Subcutaneous abdominal adipose tissue (tissue), 5 donors: ENCODE measurements at regions not wholly inside any gene's neighbourhood (a gene's known extent, or its start where the extent isn't known, plus 50 kb on each side); places are given as distances from the start of the nearest gene placed in this dataset.

Experiments used
- H3K27ac ChIP-seq: one replicate; pipeline ENCODE4 v1.7.0; 2013; ENCODE audit warnings: low read depth, mild to moderate bottlenecking, inconsistent platforms, low read length, moderate library complexity
- H3K27me3 ChIP-seq, 5 donors: one replicate each; pipeline ENCODE4 v1.7.0; 2013; ENCODE audit warnings: low read length in 5 of 5, inconsistent platforms in 1 of 5; ENCODE audit not compliant: control insufficient read depth in 5 of 5, insufficient read depth in 4 of 5
- H3K36me3 ChIP-seq, 5 donors: one replicate each; pipeline ENCODE4 v1.7.0; 2013; ENCODE audit warnings: low read length in 5 of 5; ENCODE audit not compliant: control insufficient read depth in 5 of 5, insufficient read depth in 5 of 5
- H3K4me1 ChIP-seq, 5 donors: one replicate each; pipeline ENCODE4 v1.7.0; 2013; ENCODE audit warnings: low read length in 5 of 5, mild to moderate bottlenecking in 3 of 5, moderate library complexity in 1 of 5; ENCODE audit not compliant: control insufficient read depth in 5 of 5, insufficient read depth in 5 of 5
- H3K4me3 ChIP-seq, 5 donors: one replicate each; pipeline ENCODE4 v1.7.0; 2013; ENCODE audit warnings: low read length in 5 of 5, low read depth in 1 of 5
- H3K9ac ChIP-seq, 5 donors: one replicate each; pipeline ENCODE4 v1.7.0; 2013; ENCODE audit warnings: low read length in 5 of 5, mild to moderate bottlenecking in 4 of 5, moderate library complexity in 3 of 5
- H3K9me3 ChIP-seq, 5 donors: one replicate each; pipeline ENCODE4 v1.7.0; 2013; ENCODE audit warnings: low read length in 5 of 5; ENCODE audit not compliant: control insufficient read depth in 5 of 5
- donor health status: healthy.
- donor health status: healthy.
- donor health status: healthy.
- donor health status: healthy.
- donor health status: healthy.

DNA sequence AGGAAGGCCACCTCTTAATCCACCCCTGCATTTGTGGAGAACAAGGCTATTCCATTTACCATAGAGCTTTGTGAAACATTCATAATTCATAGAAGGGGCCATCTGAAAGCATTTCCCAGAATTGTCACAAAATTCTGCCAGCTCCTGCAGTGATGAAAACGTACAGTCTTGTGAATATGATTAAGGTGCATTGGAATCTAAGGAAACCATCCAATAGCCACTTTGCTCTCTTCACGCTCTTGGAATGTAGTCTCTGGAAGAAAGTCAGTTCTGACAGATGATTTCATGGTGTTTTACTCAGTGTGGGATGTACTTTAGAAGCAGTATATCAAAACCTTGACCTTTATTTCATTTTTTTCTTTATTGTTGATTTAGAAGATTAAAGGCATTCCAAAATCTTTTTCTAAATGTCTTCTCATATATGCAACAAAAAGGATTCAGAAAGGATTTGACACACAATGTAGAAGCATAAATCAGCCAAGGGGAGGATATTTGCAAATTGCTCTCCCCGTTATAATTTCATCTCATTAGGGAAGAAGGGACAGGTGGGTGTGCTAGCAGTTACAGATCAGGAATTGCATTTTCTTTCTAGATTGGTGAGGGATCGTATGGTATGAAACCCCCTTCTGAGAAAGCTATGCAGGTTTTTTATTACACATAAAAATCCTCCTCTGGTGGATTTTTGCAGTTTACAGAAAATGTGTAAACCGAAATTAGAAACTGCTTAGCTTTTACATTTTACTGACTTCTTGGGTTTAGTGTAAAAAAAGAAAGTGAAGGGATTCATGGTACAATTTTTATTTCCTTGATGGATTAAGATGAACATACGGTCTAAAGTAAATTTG, 390.2 kb downstream of the LRIG3 start:
- Histone ChIP-seq H3K27me3 (no peaks in the 10 kb centered on the region), H3K27ac (no peak overlapping the region), H3K4me3 (no peak overlapping the region), H3K9ac (no peak overlapping the region), H3K9me3 (no peaks in the 10 kb centered on the region), H3K4me1 (no peaks in the 10 kb centered on the region), H3K36me3 (no peaks in the 10 kb centered on the region)

GRCh38 chr12:58530742-58531062, 389.6 kb downstream of the LRIG3 start:
- Histone ChIP-seq H3K9me3 (no peaks in the 10 kb centered on the region), H3K4me1 (no peaks in the 10 kb centered on the region), H3K9ac (no peak overlapping the region), H3K27me3 (no peaks in the 10 kb centered on the region), H3K27ac (no peak overlapping the region), H3K4me3 (no peak overlapping the region), H3K36me3 (no peaks in the 10 kb centered on the region)

DNA sequence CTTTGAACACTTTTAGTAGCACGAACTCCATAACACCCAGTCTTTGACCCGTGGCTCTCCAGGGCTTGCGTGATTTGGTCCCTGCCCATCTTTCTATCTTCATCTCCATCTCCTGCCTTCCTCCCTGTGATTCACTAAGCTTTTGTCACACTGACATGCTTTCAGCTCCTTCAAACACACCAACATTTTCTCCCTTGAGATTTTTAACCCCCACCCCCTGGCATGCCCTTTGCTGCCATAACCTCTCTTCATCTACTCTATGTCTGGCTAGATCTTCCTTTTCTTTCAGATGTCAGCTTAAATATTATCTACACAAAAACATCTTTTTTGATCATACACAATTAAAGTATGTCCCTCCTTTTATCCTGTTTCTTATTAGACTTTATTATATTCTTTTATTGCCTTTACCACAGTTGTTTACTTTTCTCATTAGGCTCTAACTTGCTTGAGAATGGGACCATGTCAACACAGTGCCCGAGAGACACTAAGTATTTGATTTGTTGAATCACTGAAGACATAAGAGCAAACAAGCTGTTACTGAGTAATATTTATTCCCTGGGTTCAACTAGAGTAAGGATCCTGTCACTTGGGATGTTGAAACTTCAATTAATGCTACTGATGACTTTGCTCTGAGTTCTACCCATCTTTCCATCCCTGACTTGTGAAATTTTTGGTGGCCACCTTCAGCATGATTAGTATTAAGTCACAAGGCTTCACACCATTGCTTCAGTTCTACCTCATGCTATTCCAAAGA, 387.3 kb downstream of the LRIG3 start:
- Histone ChIP-seq H3K9ac (no peak overlapping the region), H3K27ac (no peak overlapping the region), H3K27me3 (no peaks in the 10 kb centered on the region), H3K4me3 (no peak overlapping the region), H3K9me3 (no peaks in the 10 kb centered on the region), H3K4me1 (no peaks in the 10 kb centered on the region), H3K36me3 (no peaks in the 10 kb centered on the region)

- H3K27ac ChIP-seq: no peak overlapping the region
- H3K4me1 ChIP-seq: no peaks in the 10 kb centered on the region
- no peak overlapping the region for H3K9ac ChIP-seq
- H3K36me3 ChIP-seq: no peaks in the 10 kb centered on the region
- no peak overlapping the region for H3K4me3 ChIP-seq
- H3K9me3 ChIP-seq: no peaks in the 10 kb centered on the region
- H3K27me3 ChIP-seq: no peaks in the 10 kb centered on the region
Observed at GRCh38 chr12:58533652-58534051, 386.7 kb downstream of the LRIG3 start.

DNA sequence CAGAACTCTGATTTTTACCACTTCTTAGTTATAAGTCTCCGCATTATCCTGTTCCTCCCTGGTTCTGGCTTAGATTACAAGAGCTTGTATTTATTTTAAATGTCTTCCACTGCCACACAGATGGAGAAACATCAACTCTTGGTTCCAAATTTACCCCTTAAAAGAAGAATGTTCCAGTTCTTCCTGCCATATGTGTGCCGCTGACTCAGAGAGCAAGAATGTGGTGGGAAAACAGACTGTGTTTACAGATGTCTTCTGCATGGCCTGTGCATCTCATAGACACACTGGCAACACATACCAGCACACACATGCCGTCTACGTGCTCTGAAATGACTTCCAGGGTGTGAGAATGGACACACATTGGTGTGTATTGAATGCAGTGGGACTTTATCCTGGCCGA, 383.0 kb downstream of the LRIG3 start:
- Histone ChIP-seq H3K9ac (no peak overlapping the region), H3K36me3 (no peaks in the 10 kb centered on the region), H3K27me3 (no peaks in the 10 kb centered on the region), H3K4me3 (no peak overlapping the region), H3K4me1 (peaks cover 0 to 6% (median 0%) of the 10 kb centered on the region in 5 donors), H3K27ac (no peak overlapping the region), H3K9me3 (no peaks in the 10 kb centered on the region)

DNA sequence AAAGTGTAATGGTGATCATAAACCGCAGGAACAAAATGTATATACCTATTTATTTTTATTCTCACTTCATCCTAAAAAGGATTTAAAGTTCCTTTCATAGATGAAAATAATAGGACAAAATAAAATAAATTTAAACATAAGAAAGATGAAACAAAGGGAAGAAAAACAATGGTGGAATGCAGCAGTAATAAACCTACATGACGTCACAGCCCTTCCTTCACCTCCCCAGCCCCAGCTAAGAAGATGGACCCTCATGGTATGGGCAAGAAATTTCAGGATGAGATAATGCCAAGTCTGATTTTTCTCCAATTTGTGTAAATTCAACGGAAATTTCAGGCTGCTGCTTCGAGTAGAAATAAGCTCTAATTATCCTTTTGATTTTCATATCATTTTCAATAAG, 381.0 kb downstream of the LRIG3 start:
- Histone ChIP-seq H3K36me3 (no peaks in the 10 kb centered on the region), H3K9ac (no peak overlapping the region), H3K9me3 (no peaks in the 10 kb centered on the region)

GRCh38 chr12:58540480-58541299, 379.6 kb downstream of the LRIG3 start:
- peaks cover 0 to 6% (median 0%) of the 10 kb centered on the region in 5 donors for H3K4me1 ChIP-seq
- no peaks in the 10 kb centered on the region for H3K36me3 ChIP-seq
- H3K27ac ChIP-seq: no peak overlapping the region
- no peaks in the 10 kb centered on the region for H3K27me3 ChIP-seq
- no peak overlapping the region for H3K4me3 ChIP-seq
- no peaks in the 10 kb centered on the region for H3K9me3 ChIP-seq
- H3K9ac ChIP-seq: no peak overlapping the region

More for the DNA sequence above, 381.0 kb downstream of the LRIG3 start:
- Histone ChIP-seq H3K4me1 (peaks cover 0 to 6% (median 0%) of the 10 kb centered on the region in 5 donors), H3K27ac (no peak overlapping the region), H3K27me3 (no peaks in the 10 kb centered on the region), H3K4me3 (no peak overlapping the region)

DNA sequence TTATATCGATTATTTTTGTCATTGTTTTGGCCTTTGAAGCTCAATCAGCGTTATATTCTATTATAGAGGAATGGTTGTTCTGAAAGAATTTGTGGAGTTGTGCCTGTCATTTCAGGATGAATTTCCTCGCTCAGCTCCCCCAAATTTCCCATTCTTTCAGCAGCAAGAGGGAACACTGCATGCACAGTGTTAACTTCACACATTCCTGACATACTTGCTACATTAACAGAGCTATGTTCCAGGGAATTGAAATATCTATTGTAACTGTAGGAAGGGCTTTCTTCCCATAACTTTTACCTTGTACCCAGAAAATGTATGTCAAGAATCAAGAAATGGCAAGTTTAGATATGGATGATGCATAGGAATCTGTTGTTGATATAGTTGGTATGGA, 379.0 kb downstream of the LRIG3 start:
- no peak overlapping the region for H3K27ac ChIP-seq
- no peak overlapping the region for H3K9ac ChIP-seq
- H3K4me1 ChIP-seq: peaks cover 0 to 6% (median 0%) of the 10 kb centered on the region in 5 donors
- no peak overlapping the region for H3K4me3 ChIP-seq
- H3K27me3 ChIP-seq: no peaks in the 10 kb centered on the region
- no peaks in the 10 kb centered on the region for H3K9me3 ChIP-seq
- H3K36me3 ChIP-seq: no peaks in the 10 kb centered on the region

DNA sequence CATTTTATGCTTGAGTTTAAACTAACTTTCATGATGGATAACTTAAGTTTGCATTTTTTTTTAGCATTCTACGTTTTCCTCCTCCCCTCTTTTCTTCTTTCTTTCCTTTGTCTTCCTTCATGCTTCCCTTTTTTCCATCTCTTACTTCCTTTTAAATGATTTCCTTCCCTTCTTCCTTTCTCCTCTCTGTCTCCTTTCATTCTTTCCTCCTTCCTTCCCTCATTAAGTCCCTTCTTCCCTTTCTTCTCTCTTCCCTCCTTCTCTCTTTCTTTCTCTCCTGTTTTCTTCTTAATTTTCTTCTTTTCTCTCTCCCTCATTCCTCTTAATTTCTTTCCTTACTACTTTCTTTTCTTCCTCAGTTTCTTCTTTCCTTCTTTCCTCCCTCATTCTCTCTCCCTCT, 376.0 kb downstream of the LRIG3 start:
- Histone ChIP-seq H3K4me1 (peaks cover 0 to 6% (median 0%) of the 10 kb centered on the region in 5 donors), H3K4me3 (no peak overlapping the region), H3K36me3 (no peaks in the 10 kb centered on the region), H3K27me3 (no peaks in the 10 kb centered on the region), H3K9me3 (no peaks in the 10 kb centered on the region), H3K27ac (no peak overlapping the region), H3K9ac (no peak overlapping the region)

DNA sequence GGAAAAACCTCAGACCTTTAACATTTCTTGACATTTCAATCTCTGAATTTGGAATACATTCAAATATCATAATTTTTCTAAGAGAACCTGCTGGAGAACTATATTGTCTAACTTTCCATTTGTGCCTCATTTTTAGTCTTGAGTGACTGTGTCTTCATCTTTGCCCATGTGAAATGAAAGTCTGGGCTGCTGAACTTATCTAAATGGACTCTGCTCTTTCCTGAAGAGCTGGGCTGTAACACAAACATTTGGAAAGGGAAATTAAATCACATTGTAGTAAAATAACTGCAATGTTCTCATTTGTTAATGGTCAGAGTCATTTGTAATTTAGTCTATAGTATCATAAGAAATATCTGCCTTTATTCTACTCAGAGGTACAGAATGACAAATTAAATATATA, 373.1 kb downstream of the LRIG3 start:
- Histone ChIP-seq H3K4me1 (no peaks in the 10 kb centered on the region), H3K27ac (no peak overlapping the region), H3K36me3 (no peaks in the 10 kb centered on the region), H3K9me3 (no peaks in the 10 kb centered on the region), H3K4me3 (no peak overlapping the region), H3K27me3 (no peaks in the 10 kb centered on the region), H3K9ac (no peak overlapping the region)
